Ishikawa (cell line): ENCODE measurements at regions not wholly inside any gene's neighbourhood (a gene's known extent, or its start where the extent isn't known, plus 50 kb on each side); places are given as distances from the start of the nearest gene placed in this dataset.

Experiments used
- CEBPB ChIP-seq: IDR thresholded peaks from 2 replicates; pipeline ENCODE4 v1.6.1; 2012
- CREB1 ChIP-seq: IDR thresholded peaks from 2 replicates; pipeline ENCODE4 v1.6.1; 2012; ENCODE audit warnings: low read depth
- EGR1 ChIP-seq: IDR thresholded peaks from 2 replicates; pipeline ENCODE4 v1.6.1; 2012
- EP300 ChIP-seq: IDR thresholded peaks from 2 replicates; pipeline ENCODE4 v1.6.1; 2012; ENCODE audit warnings: borderline replicate concordance
- FOXM1 ChIP-seq: IDR thresholded peaks from 2 replicates; pipeline ENCODE4 v1.6.1; 2012; ENCODE audit warnings: low read depth, borderline replicate concordance
- NFIC ChIP-seq: IDR thresholded peaks from 2 replicates; pipeline ENCODE4 v1.6.1; 2012
- RAD21 ChIP-seq: IDR thresholded peaks from 2 replicates; pipeline ENCODE4 v1.6.1; 2012; ENCODE audit warnings: low read depth
- TAF1 ChIP-seq: IDR thresholded peaks from 2 replicates; pipeline ENCODE4 v1.6.1; 2012; ENCODE audit warnings: low read depth, mild to moderate bottlenecking
- TCF12 ChIP-seq: IDR thresholded peaks from 2 replicates; pipeline ENCODE4 v1.6.1; 2012; ENCODE audit warnings: low read depth
- TEAD4 ChIP-seq: IDR thresholded peaks from 2 replicates; pipeline ENCODE4 v1.6.1; 2012
- USF1 ChIP-seq: IDR thresholded peaks from 2 replicates; pipeline ENCODE4 v1.6.1; 2012
- YY1 ChIP-seq: IDR thresholded peaks from 2 replicates; pipeline ENCODE4 v1.6.1; 2012; ENCODE audit warnings: low read depth
- ZBTB7A ChIP-seq: IDR thresholded peaks from 2 replicates; pipeline ENCODE4 v1.6.1; 2012; ENCODE audit warnings: low read depth
- TF ChIP-seq, protein P1 (sequence below): IDR thresholded peaks from 2 replicates; pipeline ENCODE4 v1.6.1; 2012
- TF ChIP-seq, protein P2 (sequence below): IDR thresholded peaks from 2 replicates; pipeline ENCODE4 v1.6.1; 2012; ENCODE audit warnings: low read depth, mild to moderate bottlenecking

DNA sequence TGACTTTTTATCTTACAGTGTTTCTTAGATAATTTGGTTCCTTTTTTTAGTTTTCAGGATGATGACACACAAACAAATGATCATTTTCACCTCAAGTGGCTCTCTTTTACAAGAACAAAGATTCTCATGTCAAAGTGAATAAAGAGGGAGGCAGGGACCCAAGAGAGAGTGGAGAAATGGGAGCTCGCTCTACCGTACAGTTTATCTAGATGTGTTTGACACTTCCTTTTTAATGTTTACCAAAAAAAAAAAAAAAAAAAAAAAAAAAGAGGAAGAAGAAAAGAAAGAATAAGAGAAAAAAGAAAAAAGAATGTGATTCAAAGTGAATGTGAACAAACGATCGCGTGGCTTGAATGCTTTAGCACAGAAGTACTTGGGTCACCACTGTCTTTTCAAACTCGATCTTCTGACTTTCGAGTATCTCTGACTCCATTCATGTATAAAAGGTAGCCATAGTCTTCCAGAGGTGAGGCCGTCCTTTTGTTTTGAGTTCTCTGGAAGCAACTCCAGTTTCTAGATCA is 75.6 kb upstream of the GRXCR1 start:
- no peak for TF ChIP-seq YY1
- TF ChIP-seq, protein P1, sequence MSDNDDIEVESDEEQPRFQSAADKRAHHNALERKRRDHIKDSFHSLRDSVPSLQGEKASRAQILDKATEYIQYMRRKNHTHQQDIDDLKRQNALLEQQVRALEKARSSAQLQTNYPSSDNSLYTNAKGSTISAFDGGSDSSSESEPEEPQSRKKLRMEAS = no peak
- TF ChIP-seq ZBTB7A = no peak
- no peak for TF ChIP-seq EP300
- no peak for TF ChIP-seq CEBPB
- TF ChIP-seq, protein P2, sequence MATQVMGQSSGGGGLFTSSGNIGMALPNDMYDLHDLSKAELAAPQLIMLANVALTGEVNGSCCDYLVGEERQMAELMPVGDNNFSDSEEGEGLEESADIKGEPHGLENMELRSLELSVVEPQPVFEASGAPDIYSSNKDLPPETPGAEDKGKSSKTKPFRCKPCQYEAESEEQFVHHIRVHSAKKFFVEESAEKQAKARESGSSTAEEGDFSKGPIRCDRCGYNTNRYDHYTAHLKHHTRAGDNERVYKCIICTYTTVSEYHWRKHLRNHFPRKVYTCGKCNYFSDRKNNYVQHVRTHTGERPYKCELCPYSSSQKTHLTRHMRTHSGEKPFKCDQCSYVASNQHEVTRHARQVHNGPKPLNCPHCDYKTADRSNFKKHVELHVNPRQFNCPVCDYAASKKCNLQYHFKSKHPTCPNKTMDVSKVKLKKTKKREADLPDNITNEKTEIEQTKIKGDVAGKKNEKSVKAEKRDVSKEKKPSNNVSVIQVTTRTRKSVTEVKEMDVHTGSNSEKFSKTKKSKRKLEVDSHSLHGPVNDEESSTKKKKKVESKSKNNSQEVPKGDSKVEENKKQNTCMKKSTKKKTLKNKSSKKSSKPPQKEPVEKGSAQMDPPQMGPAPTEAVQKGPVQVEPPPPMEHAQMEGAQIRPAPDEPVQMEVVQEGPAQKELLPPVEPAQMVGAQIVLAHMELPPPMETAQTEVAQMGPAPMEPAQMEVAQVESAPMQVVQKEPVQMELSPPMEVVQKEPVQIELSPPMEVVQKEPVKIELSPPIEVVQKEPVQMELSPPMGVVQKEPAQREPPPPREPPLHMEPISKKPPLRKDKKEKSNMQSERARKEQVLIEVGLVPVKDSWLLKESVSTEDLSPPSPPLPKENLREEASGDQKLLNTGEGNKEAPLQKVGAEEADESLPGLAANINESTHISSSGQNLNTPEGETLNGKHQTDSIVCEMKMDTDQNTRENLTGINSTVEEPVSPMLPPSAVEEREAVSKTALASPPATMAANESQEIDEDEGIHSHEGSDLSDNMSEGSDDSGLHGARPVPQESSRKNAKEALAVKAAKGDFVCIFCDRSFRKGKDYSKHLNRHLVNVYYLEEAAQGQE = no peak
- no peak for TF ChIP-seq FOXM1
- TF ChIP-seq RAD21 = no peak
- TF ChIP-seq CREB1 = no peak
- TF ChIP-seq USF1 = no peak
- no peak for TF ChIP-seq EGR1
- TF ChIP-seq TCF12 = no peak
- no peak for TF ChIP-seq TEAD4
- TF ChIP-seq TAF1 = no peak
- TF ChIP-seq NFIC = no peak

- TF ChIP-seq USF1 = no peak
- TF ChIP-seq, protein P2 = no peak
- TF ChIP-seq CEBPB = no peak
- no peak for TF ChIP-seq EGR1
- no peak for TF ChIP-seq TCF12
- TF ChIP-seq ZBTB7A = no peak
- TF ChIP-seq, protein P1 = no peak
Measured at GRCh38 chr4:42816189-42816879, 76.2 kb upstream of the GRXCR1 start.

GRCh38 chr4:42809419-42810084 is 83.0 kb upstream of the GRXCR1 start:
- TF ChIP-seq CEBPB = no peak
- TF ChIP-seq, protein P2 = no peak
- no peak for TF ChIP-seq EGR1
- no peak for TF ChIP-seq YY1
- TF ChIP-seq USF1 = no peak
- TF ChIP-seq RAD21 = no peak
- TF ChIP-seq TCF12 = no peak
- TF ChIP-seq ZBTB7A = no peak
- no peak for TF ChIP-seq FOXM1
- TF ChIP-seq NFIC = no peak
- TF ChIP-seq EP300 = no peak
- TF ChIP-seq, protein P1 = no peak
- no peak for TF ChIP-seq CREB1
- TF ChIP-seq TEAD4 = no peak
- TF ChIP-seq TAF1 = no peak

GRCh38 chr4:42806303-42806835 is 86.1 kb upstream of the GRXCR1 start:
- TF ChIP-seq ZBTB7A = no peak
- no peak for TF ChIP-seq NFIC
- no peak for TF ChIP-seq CREB1
- TF ChIP-seq USF1 = no peak
- TF ChIP-seq EP300 = no peak
